ENCODE measurements at regions not wholly inside any gene's neighbourhood (a gene's known extent, or its start where the extent isn't known, plus 50 kb on each side); places are given as distances from the start of the nearest gene placed in this dataset.

- H3K27me3 ChIP-seq (ENCODE audit: control insufficient read depth in 3 of 3, insufficient read depth in 3 of 3, low read length in 3 of 3), result no peaks in the 10 kb centered on the region
- FAIRE-seq (no peak), DNase-seq (no peak)
- no peak overlapping the region for H3K4me3 ChIP-seq (ENCODE audit: low read depth in 1 of 3, low read length in 3 of 3)
- H3K4me1 ChIP-seq (ENCODE audit: control insufficient read depth in 3 of 3, insufficient read depth in 2 of 3, low read depth in 1 of 3, low read length in 2 of 3), result no peaks in the 10 kb centered on the region
- 60 to 73% (median 66%) methylated on average over 2 of the region's 2 CpGs for WGBS, 3 donors
- peaks cover 0 to 3% of the 10 kb centered on the region in 2 donors for H3K9me3 ChIP-seq (ENCODE audit: control insufficient read depth in 2 of 2, insufficient read depth in 1 of 2, low read depth in 1 of 2, low read length in 1 of 2)
- no peaks in the 10 kb centered on the region for H3K36me3 ChIP-seq (ENCODE audit: control insufficient read depth in 3 of 3, insufficient read depth in 2 of 3, low read depth in 1 of 3, low read length in 3 of 3)
- H3K27ac ChIP-seq (ENCODE audit: low read depth in 1 of 3, low read length in 2 of 3), result no peak overlapping the region
Measured at GRCh38 chr5:144084971-144085370, 85.5 kb downstream of the YIPF5 start.

- 83 to 89% (median 88%) methylated on average over 3 of the region's 3 CpGs for WGBS, 3 donors
- FAIRE-seq, result no peak
- no peaks in the 10 kb centered on the region for H3K27me3 ChIP-seq (ENCODE audit: control insufficient read depth in 3 of 3, insufficient read depth in 3 of 3, low read length in 3 of 3)
Measured at GRCh38 chr5:144085381-144085780, 85.1 kb downstream of the YIPF5 start.

DNA sequence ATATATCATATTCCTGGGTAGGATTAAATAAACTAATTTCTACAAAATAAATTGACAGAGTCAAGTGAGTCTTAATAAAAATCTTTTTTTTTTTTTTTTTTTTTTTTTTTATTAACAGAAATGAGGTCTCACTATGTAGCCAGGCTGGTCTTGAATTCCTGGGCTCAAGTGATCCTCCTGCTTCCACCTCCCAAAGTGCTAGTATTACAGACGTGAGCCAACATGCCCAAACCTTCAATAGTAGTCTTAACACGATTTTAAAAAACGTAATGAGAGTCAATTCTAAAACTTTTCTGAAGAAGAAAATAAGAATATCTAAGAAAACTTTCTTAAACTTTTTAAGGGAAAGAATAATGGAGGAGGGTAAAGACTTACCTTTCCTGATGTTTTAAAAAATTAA, 84.2 kb downstream of the YIPF5 start:
- no peaks in the 10 kb centered on the region for H3K4me1 ChIP-seq (ENCODE audit: control insufficient read depth in 3 of 3, insufficient read depth in 2 of 3, low read depth in 1 of 3, low read length in 2 of 3)
- no peaks in the 10 kb centered on the region for H3K36me3 ChIP-seq (ENCODE audit: control insufficient read depth in 3 of 3, insufficient read depth in 2 of 3, low read depth in 1 of 3, low read length in 3 of 3)
- peaks cover 0 to 3% of the 10 kb centered on the region in 2 donors for H3K9me3 ChIP-seq (ENCODE audit: control insufficient read depth in 2 of 2, insufficient read depth in 1 of 2, low read depth in 1 of 2, low read length in 1 of 2)
- H3K27ac ChIP-seq (ENCODE audit: low read depth in 1 of 3, low read length in 2 of 3), result no peak overlapping the region
- H3K4me3 ChIP-seq (ENCODE audit: low read depth in 1 of 3, low read length in 3 of 3), result no peak overlapping the region
- 70 to 89% (median 81%) methylated on average over 3 of the region's 3 CpGs for WGBS, 3 donors
- DNase-seq, result no peak
- no peak for FAIRE-seq
- H3K27me3 ChIP-seq (ENCODE audit: control insufficient read depth in 3 of 3, insufficient read depth in 3 of 3, low read length in 3 of 3), result no peaks in the 10 kb centered on the region

More at GRCh38 chr5:144085381-144085780, 85.1 kb downstream of the YIPF5 start:
- peaks cover 0 to 3% of the 10 kb centered on the region in 2 donors for H3K9me3 ChIP-seq (ENCODE audit: control insufficient read depth in 2 of 2, insufficient read depth in 1 of 2, low read depth in 1 of 2, low read length in 1 of 2)
- H3K36me3 ChIP-seq (ENCODE audit: control insufficient read depth in 3 of 3, insufficient read depth in 2 of 3, low read depth in 1 of 3, low read length in 3 of 3), result no peaks in the 10 kb centered on the region
- DNase-seq, result no peak
- no peak overlapping the region for H3K27ac ChIP-seq (ENCODE audit: low read depth in 1 of 3, low read length in 2 of 3)
- no peaks in the 10 kb centered on the region for H3K4me1 ChIP-seq (ENCODE audit: control insufficient read depth in 3 of 3, insufficient read depth in 2 of 3, low read depth in 1 of 3, low read length in 2 of 3)
- no peak overlapping the region for H3K4me3 ChIP-seq (ENCODE audit: low read depth in 1 of 3, low read length in 3 of 3)

DNA sequence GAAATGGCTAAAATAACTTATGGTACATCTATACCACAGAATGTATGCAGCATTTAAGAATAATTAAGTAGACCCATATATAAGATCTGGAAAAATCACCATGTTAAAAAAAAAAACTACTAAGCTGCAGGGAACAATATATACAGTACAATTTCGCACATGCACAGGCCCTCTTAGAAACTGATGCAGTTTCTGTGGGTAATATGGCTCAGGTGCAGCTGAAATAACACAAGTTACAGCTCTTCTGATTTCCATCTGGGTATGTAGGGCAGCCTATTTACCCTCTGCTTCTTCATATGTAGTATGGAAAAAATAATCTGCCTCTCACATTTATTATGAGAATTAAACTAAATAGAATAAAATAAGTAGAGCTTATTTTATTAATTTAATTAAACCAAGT, 82.9 kb downstream of the YIPF5 start:
- no peaks in the 10 kb centered on the region for H3K36me3 ChIP-seq (ENCODE audit: control insufficient read depth in 3 of 3, insufficient read depth in 2 of 3, low read depth in 1 of 3, low read length in 3 of 3)
- no peak overlapping the region for H3K27ac ChIP-seq (ENCODE audit: low read depth in 1 of 3, low read length in 2 of 3)
- H3K4me1 ChIP-seq (ENCODE audit: control insufficient read depth in 3 of 3, insufficient read depth in 2 of 3, low read depth in 1 of 3, low read length in 2 of 3), result no peaks in the 10 kb centered on the region
- FAIRE-seq, result no peak
- H3K27me3 ChIP-seq (ENCODE audit: control insufficient read depth in 3 of 3, insufficient read depth in 3 of 3, low read length in 3 of 3), result no peaks in the 10 kb centered on the region
- H3K4me3 ChIP-seq (ENCODE audit: low read depth in 1 of 3, low read length in 3 of 3), result no peak overlapping the region
- no peak for DNase-seq
- H3K9me3 ChIP-seq (ENCODE audit: control insufficient read depth in 2 of 2, insufficient read depth in 1 of 2, low read depth in 1 of 2, low read length in 1 of 2), result no peaks in the 10 kb centered on the region
- 82 to 97% (median 88%) methylated on average over 1 of the region's 1 CpG for WGBS, 3 donors

DNA sequence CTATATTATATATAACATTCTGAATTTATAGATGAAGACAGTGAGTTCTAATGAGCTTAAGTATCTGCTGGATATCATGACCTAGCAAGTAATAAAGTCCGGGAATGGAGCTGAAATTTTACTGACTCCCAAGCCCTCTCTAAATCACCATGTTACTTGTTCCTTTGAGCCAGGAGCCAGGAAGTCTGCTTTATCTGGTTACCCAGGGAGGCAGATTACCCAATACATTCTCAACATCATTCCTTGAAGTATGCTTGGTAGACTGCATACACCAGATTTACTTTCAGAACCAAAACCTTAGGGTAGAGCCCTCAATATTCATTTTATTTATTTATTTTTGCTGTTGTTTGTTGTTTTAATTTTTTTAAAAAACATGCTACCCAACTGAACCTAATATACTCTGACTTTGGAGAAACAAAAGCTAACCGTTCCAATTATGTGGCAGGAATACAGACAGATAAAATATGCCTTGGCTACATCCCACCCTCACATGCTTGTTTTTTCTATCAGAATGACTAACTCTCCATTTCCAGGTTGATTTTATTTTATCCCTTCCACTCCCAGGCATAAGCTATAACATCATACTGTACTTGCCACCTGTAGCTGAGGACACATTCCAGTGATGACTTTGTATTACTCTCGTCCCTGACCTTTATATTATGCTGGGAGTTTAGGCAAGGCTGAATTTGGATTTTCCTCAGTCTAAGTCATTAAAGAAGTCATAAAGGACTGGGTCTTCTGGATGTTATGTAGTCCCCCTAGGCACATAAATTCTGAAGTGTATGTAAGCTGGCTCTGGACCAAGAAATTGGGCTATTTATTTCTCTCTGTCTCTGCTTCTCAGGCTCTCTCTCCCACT, 82.0 kb downstream of the YIPF5 start:
- Histone ChIP-seq H3K27ac (ENCODE audit: low read depth in 1 of 3, low read length in 2 of 3) (no peak overlapping the region), H3K36me3 (ENCODE audit: control insufficient read depth in 3 of 3, insufficient read depth in 2 of 3, low read depth in 1 of 3, low read length in 3 of 3) (no peaks in the 10 kb centered on the region), H3K4me3 (ENCODE audit: low read depth in 1 of 3, low read length in 3 of 3) (no peak overlapping the region), H3K4me1 (ENCODE audit: control insufficient read depth in 3 of 3, insufficient read depth in 2 of 3, low read depth in 1 of 3, low read length in 2 of 3) (no peaks in the 10 kb centered on the region), H3K27me3 (ENCODE audit: control insufficient read depth in 3 of 3, insufficient read depth in 3 of 3, low read length in 3 of 3) (no peaks in the 10 kb centered on the region), H3K9me3 (ENCODE audit: control insufficient read depth in 2 of 2, insufficient read depth in 1 of 2, low read depth in 1 of 2, low read length in 1 of 2) (no peaks in the 10 kb centered on the region)
- whole genome bisulfite sequencing, 3 donors, result 57 to 74% (median 71%) methylated on average over 3 of the region's 3 CpGs
- DNase-seq, result no peak
- no peak for FAIRE-seq

DNA sequence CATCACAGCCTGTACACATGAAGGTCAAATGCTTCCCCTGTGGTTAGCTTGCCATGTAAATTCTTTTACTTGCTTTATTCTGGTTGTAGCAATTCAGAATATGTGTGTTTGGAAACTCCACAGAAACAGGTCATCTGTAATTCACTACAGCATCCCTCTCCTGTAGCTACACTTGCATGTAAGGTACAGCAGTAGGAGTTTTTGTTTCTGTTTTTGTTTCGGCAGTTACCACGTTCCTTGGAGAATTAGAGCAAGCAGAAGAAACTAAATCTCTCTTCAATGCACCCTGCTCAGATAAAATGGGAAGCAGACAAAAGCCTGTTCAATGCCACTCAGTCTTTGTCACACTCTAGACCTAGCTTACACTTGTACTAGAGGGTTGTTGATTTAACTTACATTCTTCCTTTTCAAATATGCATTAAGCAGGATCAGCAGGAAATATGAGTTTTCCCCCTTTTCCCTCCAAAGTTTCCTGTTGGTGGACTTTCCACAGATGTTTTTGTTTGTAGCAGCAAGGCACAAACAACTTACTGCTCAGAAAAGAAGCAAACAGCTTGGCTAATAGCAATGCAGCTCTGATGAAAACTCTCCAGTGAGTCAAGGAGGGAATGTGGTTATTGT, 80.9 kb downstream of the YIPF5 start:
- no peaks in the 10 kb centered on the region for H3K36me3 ChIP-seq (ENCODE audit: control insufficient read depth in 3 of 3, insufficient read depth in 2 of 3, low read depth in 1 of 3, low read length in 3 of 3)
- DNase-seq (no peak), FAIRE-seq (no peak)
- no peak overlapping the region for H3K4me3 ChIP-seq (ENCODE audit: low read depth in 1 of 3, low read length in 3 of 3)
- no peaks in the 10 kb centered on the region for H3K9me3 ChIP-seq (ENCODE audit: control insufficient read depth in 2 of 2, insufficient read depth in 1 of 2, low read depth in 1 of 2, low read length in 1 of 2)
- H3K27ac ChIP-seq (ENCODE audit: low read depth in 1 of 3, low read length in 2 of 3), result no peak overlapping the region
- H3K27me3 ChIP-seq (ENCODE audit: control insufficient read depth in 3 of 3, insufficient read depth in 3 of 3, low read length in 3 of 3), result no peaks in the 10 kb centered on the region
- H3K4me1 ChIP-seq (ENCODE audit: control insufficient read depth in 3 of 3, insufficient read depth in 2 of 3, low read depth in 1 of 3, low read length in 2 of 3), result no peaks in the 10 kb centered on the region
- WGBS, 3 donors, result 15 to 28% (median 24%) methylated on average over 2 of the region's 2 CpGs

GRCh38 chr5:144092508-144092907, 78.0 kb downstream of the YIPF5 start:
- no peaks in the 10 kb centered on the region for H3K36me3 ChIP-seq (ENCODE audit: control insufficient read depth in 3 of 3, insufficient read depth in 2 of 3, low read depth in 1 of 3, low read length in 3 of 3)
- no peaks in the 10 kb centered on the region for H3K9me3 ChIP-seq (ENCODE audit: control insufficient read depth in 2 of 2, insufficient read depth in 1 of 2, low read depth in 1 of 2, low read length in 1 of 2)
- FAIRE-seq, result no peak
- no peak overlapping the region for H3K4me3 ChIP-seq (ENCODE audit: low read depth in 1 of 3, low read length in 3 of 3)
- no peaks in the 10 kb centered on the region for H3K4me1 ChIP-seq (ENCODE audit: control insufficient read depth in 3 of 3, insufficient read depth in 2 of 3, low read depth in 1 of 3, low read length in 2 of 3)
- DNase-seq, result no peak
- WGBS, 3 donors, result 83 to 92% (median 86%) methylated on average over 3 of the region's 3 CpGs
- H3K27ac ChIP-seq (ENCODE audit: low read depth in 1 of 3, low read length in 2 of 3), result no peak overlapping the region
- H3K27me3 ChIP-seq (ENCODE audit: control insufficient read depth in 3 of 3, insufficient read depth in 3 of 3, low read length in 3 of 3), result no peaks in the 10 kb centered on the region

DNA sequence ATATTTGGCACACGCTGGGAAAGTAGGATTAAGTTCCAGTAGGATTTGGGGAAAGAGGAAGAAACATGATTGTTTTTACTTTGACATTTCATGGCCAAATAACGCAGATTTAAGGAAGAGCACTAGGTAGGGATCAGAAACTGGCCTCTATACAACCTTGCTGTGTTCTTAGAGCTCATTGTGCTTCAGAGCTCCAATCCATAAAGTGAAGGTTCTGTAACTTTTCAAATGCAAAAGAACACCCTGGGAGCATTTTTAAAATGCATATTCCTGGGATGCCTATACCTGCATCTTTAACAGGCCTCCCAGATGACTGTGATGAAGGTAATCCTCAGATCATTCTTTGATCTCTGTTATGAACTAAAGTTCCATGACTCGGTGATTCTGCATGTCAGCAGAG, 77.1 kb downstream of the YIPF5 start:
- H3K36me3 ChIP-seq (ENCODE audit: control insufficient read depth in 3 of 3, insufficient read depth in 2 of 3, low read depth in 1 of 3, low read length in 3 of 3), result no peaks in the 10 kb centered on the region
- no peaks in the 10 kb centered on the region for H3K9me3 ChIP-seq (ENCODE audit: control insufficient read depth in 2 of 2, insufficient read depth in 1 of 2, low read depth in 1 of 2, low read length in 1 of 2)
- WGBS, 3 donors, result 72 to 78% (median 77%) methylated on average over 3 of the region's 3 CpGs
- no peak overlapping the region for H3K27ac ChIP-seq (ENCODE audit: low read depth in 1 of 3, low read length in 2 of 3)
- H3K4me1 ChIP-seq (ENCODE audit: control insufficient read depth in 3 of 3, insufficient read depth in 2 of 3, low read depth in 1 of 3, low read length in 2 of 3), result no peaks in the 10 kb centered on the region
- no peaks in the 10 kb centered on the region for H3K27me3 ChIP-seq (ENCODE audit: control insufficient read depth in 3 of 3, insufficient read depth in 3 of 3, low read length in 3 of 3)
- FAIRE-seq (no peak), DNase-seq (no peak)
- H3K4me3 ChIP-seq (ENCODE audit: low read depth in 1 of 3, low read length in 3 of 3), result no peak overlapping the region
